ENCODE measurements at regions not wholly inside any gene's neighbourhood (a gene's known extent, or its start where the extent isn't known, plus 50 kb on each side); places are given as distances from the start of the nearest gene placed in this dataset.

DNA sequence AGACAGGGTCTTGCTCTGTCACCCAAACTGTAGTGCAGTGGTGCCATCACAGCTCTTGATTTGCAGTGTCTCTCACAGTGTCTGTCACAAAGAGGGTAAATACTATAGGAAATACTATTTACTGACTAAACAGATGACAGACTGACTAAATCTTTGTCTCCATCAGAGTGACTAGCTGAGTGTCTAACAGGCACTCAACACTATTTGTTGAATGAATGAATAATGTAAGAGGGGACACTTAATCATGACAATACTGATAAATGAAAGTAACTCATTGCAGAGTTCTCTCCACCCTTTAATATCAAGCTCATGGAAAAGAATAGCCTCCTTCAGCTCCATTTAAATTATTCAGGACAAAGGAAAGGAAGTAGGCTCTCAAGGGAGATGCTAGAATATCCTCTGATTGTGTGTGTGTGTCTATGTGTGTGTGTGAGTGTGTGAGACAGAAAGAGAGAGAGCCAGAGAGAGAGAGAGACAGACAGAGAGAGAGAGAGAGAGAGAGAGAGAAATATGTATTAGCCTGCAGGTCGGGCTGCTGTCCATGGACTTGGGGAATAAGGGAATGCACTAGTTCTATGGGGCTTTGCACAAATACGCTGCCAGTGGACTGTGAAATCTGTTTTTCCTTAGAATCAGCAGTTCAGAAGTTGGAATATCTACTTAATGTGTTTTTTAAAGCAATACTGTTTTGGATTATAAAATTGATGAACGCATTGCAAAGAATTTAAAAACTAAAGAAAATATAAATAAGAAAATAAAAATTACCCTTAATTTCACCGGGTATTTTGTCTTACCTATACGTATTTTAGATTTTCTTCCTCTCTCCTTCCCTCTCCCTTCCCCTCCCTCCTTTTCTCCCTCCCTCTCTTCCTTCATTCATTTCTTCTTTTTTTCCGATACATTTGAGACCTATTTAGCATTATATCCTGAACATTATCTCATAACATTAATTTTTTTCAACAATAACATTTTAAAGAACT is 132.9 kb upstream of the LRIG1 start:
- Histone ChIP-seq H3K4me1 (ENCODE audit: control insufficient read depth in 4 of 4, insufficient read depth in 4 of 4, low read length in 3 of 4) (no peaks in the 10 kb centered on the region), H3K27ac (ENCODE audit: low read depth in 1 of 2, low read length in 2 of 2) (no peak overlapping the region), H3K36me3 (ENCODE audit: control insufficient read depth in 4 of 4, insufficient read depth in 3 of 4, low read depth in 1 of 4, low read length in 3 of 4) (no peaks in the 10 kb centered on the region), H3K9ac (ENCODE audit: low read depth in 1 of 2, low read length in 2 of 2) (no peak overlapping the region), H3K4me3 (ENCODE audit: low read depth in 1 of 3, low read length in 3 of 3) (no peak overlapping the region), H3K27me3 (ENCODE audit: control insufficient read depth in 4 of 4, insufficient read depth in 4 of 4, low read length in 3 of 4) (no peaks in the 10 kb centered on the region), H3K9me3 (ENCODE audit: control insufficient read depth in 4 of 4, low read length in 3 of 4) (no peaks in the 10 kb centered on the region)
- TF ChIP-seq FOXA2 (IDR thresholded peaks at IDR 0.05) = no peak
- TF ChIP-seq GABPA (IDR thresholded peaks at IDR 0.05 in 1 of 2, conservative IDR thresholded peaks at IDR 0.05 in 1 of 2) = no peak
- TF ChIP-seq RAD21 (IDR thresholded peaks at IDR 0.05) = no peak
- no peak for TF ChIP-seq JUND (IDR thresholded peaks at IDR 0.05)
- no peak for TF ChIP-seq NR2F2 (IDR thresholded peaks at IDR 0.05)
- TF ChIP-seq, protein P1, sequence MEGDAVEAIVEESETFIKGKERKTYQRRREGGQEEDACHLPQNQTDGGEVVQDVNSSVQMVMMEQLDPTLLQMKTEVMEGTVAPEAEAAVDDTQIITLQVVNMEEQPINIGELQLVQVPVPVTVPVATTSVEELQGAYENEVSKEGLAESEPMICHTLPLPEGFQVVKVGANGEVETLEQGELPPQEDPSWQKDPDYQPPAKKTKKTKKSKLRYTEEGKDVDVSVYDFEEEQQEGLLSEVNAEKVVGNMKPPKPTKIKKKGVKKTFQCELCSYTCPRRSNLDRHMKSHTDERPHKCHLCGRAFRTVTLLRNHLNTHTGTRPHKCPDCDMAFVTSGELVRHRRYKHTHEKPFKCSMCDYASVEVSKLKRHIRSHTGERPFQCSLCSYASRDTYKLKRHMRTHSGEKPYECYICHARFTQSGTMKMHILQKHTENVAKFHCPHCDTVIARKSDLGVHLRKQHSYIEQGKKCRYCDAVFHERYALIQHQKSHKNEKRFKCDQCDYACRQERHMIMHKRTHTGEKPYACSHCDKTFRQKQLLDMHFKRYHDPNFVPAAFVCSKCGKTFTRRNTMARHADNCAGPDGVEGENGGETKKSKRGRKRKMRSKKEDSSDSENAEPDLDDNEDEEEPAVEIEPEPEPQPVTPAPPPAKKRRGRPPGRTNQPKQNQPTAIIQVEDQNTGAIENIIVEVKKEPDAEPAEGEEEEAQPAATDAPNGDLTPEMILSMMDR (IDR thresholded peaks at IDR 0.05; ENCODE audit: low read depth, low read length, missing input control) = no peak
- no peak for TF ChIP-seq RXRA (IDR thresholded peaks at IDR 0.05)
- TF ChIP-seq SP1 (IDR thresholded peaks at IDR 0.05) = no peak
- TF ChIP-seq, protein P2, sequence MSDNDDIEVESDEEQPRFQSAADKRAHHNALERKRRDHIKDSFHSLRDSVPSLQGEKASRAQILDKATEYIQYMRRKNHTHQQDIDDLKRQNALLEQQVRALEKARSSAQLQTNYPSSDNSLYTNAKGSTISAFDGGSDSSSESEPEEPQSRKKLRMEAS (IDR thresholded peaks at IDR 0.05) = no peak
- no peak for TF ChIP-seq HNF4A (conservative IDR thresholded peaks at IDR 0.05)
- no peak for TF ChIP-seq FOXA1 (IDR thresholded peaks at IDR 0.05)
- TF ChIP-seq, protein P3, sequence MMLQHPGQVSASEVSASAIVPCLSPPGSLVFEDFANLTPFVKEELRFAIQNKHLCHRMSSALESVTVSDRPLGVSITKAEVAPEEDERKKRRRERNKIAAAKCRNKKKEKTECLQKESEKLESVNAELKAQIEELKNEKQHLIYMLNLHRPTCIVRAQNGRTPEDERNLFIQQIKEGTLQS (IDR thresholded peaks at IDR 0.05) = no peak
- no peak for TF ChIP-seq HNF4G (IDR thresholded peaks at IDR 0.05)
- TF ChIP-seq, protein P4, sequence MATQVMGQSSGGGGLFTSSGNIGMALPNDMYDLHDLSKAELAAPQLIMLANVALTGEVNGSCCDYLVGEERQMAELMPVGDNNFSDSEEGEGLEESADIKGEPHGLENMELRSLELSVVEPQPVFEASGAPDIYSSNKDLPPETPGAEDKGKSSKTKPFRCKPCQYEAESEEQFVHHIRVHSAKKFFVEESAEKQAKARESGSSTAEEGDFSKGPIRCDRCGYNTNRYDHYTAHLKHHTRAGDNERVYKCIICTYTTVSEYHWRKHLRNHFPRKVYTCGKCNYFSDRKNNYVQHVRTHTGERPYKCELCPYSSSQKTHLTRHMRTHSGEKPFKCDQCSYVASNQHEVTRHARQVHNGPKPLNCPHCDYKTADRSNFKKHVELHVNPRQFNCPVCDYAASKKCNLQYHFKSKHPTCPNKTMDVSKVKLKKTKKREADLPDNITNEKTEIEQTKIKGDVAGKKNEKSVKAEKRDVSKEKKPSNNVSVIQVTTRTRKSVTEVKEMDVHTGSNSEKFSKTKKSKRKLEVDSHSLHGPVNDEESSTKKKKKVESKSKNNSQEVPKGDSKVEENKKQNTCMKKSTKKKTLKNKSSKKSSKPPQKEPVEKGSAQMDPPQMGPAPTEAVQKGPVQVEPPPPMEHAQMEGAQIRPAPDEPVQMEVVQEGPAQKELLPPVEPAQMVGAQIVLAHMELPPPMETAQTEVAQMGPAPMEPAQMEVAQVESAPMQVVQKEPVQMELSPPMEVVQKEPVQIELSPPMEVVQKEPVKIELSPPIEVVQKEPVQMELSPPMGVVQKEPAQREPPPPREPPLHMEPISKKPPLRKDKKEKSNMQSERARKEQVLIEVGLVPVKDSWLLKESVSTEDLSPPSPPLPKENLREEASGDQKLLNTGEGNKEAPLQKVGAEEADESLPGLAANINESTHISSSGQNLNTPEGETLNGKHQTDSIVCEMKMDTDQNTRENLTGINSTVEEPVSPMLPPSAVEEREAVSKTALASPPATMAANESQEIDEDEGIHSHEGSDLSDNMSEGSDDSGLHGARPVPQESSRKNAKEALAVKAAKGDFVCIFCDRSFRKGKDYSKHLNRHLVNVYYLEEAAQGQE (IDR thresholded peaks at IDR 0.05) = no peak
- no peak for TF ChIP-seq EGR1 (IDR thresholded peaks at IDR 0.05; ENCODE audit: low read depth in 2 of 2)
- TF ChIP-seq, protein P5, sequence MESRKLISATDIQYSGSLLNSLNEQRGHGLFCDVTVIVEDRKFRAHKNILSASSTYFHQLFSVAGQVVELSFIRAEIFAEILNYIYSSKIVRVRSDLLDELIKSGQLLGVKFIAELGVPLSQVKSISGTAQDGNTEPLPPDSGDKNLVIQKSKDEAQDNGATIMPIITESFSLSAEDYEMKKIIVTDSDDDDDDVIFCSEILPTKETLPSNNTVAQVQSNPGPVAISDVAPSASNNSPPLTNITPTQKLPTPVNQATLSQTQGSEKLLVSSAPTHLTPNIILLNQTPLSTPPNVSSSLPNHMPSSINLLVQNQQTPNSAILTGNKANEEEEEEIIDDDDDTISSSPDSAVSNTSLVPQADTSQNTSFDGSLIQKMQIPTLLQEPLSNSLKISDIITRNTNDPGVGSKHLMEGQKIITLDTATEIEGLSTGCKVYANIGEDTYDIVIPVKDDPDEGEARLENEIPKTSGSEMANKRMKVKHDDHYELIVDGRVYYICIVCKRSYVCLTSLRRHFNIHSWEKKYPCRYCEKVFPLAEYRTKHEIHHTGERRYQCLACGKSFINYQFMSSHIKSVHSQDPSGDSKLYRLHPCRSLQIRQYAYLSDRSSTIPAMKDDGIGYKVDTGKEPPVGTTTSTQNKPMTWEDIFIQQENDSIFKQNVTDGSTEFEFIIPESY (IDR thresholded peaks at IDR 0.05) = no peak
- WGBS = 94% methylated on average over 6 of the region's 6 CpGs
- no peak for DNase-seq (ENCODE audit: low spot score)

Measured in liver (tissue), 8 donors.